Stimulated activated CD8-positive, alpha-beta memory T cell treated with anti-CD3 and anti-CD28 coated beads, Interleukin-12 subunit alpha, Interleukin-12 subunit beta, amount 100 ng/mL, for 24 hours (primary cell): ENCODE measurements at regions not wholly inside any gene's neighbourhood (a gene's known extent, or its start where the extent isn't known, plus 50 kb on each side); places are given as distances from the start of the nearest gene placed in this dataset.

Experiments
- DNase-seq: peaks from one replicate; pipeline ENCODE4 v3.0.0-alpha.2; 2020; ENCODE audit errors: extremely low read depth

- no peak for DNase-seq
Measured at GRCh38 chr9:124179196-124180071, 78.3 kb upstream of the NEK6 start.

DNA sequence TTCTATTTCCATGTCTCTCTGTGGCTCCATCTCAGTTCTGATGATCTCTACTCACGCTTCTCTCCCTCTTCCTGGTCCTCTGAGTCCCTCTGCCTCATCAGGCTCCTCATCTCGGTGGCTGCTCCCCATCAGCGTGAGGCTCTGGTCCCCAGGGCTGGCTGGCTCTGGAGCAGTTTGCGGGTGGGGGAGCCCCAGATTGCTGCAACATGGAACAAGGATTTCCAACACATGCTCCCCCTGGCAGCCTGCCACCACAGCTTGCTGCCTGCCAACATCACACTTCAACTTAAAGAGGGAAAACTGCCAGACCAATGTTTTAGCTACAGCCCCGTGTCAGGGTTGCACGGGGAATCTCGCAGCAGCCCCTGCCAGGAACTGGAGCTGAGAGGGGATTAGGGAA, 77.2 kb upstream of the NEK6 start:
- DNase-seq = no peak

DNA sequence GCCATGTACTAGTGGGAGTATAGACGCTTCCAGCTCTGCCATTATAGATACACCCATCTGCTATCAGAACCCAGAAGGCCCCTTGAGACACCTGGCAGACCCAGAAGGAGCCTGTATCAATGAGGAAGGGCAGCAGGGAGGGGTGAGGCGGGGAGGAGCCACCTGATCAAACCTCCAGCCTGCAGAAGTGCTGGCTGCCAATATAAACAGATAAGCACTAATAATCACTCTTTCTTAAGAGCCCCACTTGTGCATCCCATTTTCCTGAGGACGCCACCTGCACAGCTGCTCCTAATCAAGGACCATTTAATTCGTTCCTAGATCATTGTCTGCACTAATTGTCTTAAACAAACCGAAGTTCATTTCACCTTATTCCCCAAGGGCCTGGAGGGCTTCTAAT, 75.0 kb upstream of the NEK6 start:
- no peak for DNase-seq

DNA sequence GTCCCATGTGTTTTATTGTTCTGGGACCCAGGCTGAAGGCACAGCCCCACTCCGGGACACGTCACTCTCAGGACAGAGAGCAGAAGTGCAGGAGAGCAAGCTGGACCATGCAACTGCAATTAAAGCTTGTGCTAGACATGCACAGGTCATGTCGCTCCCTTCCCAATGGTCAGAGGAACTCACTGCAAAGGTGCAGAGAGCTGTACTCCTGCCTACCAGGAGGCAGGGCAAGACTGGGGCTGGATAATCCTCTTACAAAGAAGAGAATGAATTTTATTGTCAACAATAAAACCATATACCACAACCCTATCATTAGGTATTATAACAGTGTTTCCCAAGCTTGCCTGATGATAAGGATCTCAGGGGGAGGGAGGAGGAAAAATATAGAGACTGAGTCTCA, 74.0 kb upstream of the NEK6 start:
- DNase-seq = no peak

GRCh38 chr9:124185413-124185812, 72.3 kb upstream of the NEK6 start:
- no peak for DNase-seq

- DNase-seq = no peak
Measured at GRCh38 chr9:124187311-124187710, 70.4 kb upstream of the NEK6 start.

DNA sequence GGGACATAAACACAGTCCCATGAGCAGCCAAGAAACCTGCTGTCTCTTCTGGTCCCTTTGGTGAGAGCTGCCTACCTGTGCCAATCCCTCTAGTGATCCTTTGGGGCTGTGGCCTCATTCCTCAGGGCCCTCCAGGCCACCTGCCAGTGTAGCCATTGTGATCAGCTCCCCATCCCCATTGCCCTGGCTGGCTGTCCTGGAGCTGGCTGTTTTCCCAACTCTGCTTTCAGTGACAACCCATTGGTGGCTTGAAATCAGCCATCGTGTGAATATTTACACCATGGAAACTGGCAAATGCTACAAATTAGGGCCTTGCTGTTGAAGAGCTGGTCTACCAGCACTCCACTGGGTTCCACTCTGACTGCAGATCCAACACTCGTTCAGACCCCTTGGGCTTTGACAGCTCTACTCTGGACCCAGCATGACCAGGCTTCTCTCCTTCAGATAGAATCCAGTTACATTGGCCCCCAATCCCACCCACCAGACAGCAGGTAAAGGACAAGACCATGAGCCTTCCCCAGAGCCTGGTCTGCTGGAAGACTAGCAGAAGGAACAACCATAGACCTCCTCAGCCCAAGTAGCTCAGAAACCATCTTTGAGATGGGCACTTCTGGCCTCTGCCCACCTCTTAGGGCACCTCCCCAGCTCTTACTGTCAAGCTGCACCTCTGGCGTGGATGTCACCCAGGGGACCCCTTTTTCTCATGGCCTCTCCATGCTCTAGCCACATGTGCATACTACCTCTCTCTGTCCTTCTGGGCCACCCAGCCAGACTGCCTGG, 69.2 kb upstream of the NEK6 start:
- no peak for DNase-seq

DNA sequence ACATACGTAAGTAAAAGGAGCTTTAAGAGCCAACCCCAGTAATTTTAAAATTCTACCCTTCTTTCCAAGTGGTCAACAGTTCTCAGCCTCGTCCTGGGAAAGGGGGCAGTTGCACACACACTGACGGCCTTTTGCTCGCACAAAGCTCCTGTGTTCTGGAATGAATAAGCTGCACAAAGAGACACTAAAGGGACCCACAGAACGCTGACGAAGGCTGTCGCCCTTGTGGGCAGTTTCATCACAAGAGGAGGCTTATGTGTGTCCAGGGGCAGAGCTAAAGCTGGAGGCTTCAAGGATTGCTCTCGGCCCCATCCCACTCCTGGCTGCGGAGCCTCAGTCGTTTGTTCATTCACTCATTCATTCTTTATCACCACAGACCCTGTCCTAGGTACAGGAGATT, 67.0 kb upstream of the NEK6 start:
- no peak for DNase-seq

DNA sequence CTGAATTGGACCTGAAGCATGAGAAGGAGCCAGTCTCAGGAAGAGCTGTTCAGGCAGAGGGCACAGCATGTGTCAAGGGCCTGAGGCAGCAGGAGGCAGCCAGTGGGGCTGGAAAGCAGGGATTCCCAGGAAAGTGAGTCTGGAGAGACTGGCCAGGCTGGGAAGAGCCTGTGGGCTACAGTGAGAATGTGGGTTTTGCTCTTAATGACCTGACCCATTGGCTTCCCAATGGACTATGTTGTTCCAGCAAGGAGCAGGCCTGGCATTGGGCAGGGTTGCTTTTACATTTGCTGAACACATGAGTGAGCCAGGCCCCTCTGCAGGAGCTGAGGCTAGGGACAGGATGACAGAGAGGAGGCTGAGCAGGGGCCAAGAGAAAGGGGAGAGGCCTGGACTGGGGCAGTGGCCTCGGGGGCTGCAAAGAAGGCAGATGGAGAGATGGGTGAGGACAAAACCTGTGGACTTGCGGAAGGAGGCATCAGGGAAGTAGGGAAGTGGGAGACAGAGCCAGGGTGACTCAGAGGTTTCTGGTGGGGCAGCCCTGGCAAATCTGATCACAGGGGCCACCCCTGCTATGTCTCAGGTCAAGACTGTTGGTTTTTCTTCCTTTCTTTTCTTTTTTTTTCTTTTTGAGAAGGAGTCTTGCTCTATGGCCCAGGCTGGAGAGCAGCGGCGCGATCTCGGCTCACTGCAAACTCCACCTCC, 65.9 kb upstream of the NEK6 start:
- DNase-seq = no peak

- DNase-seq = no peak
Measured at GRCh38 chr9:124196814-124197176, 61.0 kb upstream of the NEK6 start.

- DNase-seq = no peak
Measured at GRCh38 chr9:124197177-124198095, 60.3 kb upstream of the NEK6 start.

GRCh38 chr9:124198331-124198730, 59.4 kb upstream of the NEK6 start:
- DNase-seq = no peak

- no peak for DNase-seq
Measured at GRCh38 chr9:124198948-124199347, 58.8 kb upstream of the NEK6 start.

GRCh38 chr9:124199474-124199873, 58.3 kb upstream of the NEK6 start:
- DNase-seq = no peak

GRCh38 chr9:124202447-124202971, 55.2 kb upstream of the NEK6 start:
- peak; percentile 73 for DNase-seq

DNA sequence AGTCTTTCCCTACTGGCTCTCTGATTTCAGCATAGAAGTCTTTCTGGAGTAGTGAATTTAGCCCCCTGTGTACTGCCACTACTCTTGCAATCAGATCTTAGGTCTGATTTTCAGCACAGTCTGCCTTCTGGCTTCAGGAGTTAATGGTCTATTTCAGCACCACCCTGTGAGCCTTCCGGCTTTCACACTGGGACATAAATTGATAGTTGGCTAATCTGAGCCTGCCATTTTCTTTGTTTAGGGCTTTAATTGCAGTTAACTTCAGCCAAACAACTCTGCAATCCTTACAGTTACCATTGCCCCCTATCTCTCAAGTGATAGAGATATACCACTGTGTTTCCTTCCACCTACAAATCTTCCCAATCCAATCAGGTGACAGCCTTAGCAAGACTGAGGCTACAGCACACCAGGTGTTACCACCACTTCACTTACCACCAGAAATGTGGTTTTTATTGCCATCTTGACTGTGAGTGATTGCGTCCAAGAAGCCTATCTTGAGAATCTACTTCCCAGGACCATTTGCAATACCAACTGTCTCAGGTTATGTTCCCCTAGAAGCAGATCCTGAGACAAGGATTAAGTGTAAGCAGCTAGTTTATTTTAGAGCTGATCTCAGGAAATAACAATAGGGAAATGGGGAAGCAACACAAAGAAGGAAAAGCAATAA, 51.9 kb upstream of the NEK6 start:
- DNase-seq = no peak

DNA sequence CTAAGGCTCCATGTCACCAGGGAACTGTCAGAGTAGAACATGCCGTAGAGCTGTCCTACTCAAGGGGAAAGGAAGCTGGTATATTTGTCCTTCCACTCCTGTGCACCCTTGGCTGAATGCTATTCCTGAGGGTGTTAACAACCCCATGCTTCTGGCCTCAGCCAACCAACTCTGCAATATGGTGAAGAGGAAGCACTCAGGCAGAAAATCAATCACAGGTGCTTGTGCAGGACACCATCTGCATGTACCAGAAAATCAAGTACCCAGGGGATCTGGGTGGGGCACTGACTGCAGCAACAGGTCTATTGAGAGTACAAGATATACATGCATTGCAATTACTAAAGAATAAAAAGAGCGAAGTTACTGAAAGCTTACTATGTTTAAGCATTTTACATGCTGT, 51.4 kb upstream of the NEK6 start:
- no peak for DNase-seq
